NCI-H1436 treated with DMSO at 0.1 percent for 48 hours (cell line): ENCODE measurements at regions not wholly inside any gene's neighbourhood (a gene's known extent, or its start where the extent isn't known, plus 50 kb on each side); places are given as distances from the start of the nearest gene placed in this dataset.

Experiments used
- DNase-seq: peaks from one replicate; lab custom pipeline; 2025; lab: John Stamatoyannopoulos, UW

- no peak for DNase-seq
Measured at GRCh38 chr18:41540237-41540871, 414.7 kb upstream of the PIK3C3 start.

- no peak for DNase-seq
Measured at GRCh38 chr18:41538751-41539150, 416.3 kb upstream of the PIK3C3 start.

- no peak for DNase-seq
Measured at GRCh38 chr18:41537666-41538065, 417.4 kb upstream of the PIK3C3 start.

- no peak for DNase-seq
Measured at GRCh38 chr18:41532344-41533086, 422.5 kb upstream of the PIK3C3 start.

- no peak for DNase-seq
Measured at GRCh38 chr18:41530970-41531369, 424.1 kb upstream of the PIK3C3 start.

- no peak for DNase-seq
Measured at GRCh38 chr18:41529093-41529492, 425.9 kb upstream of the PIK3C3 start.

- DNase-seq: no peak
Measured at GRCh38 chr18:41526054-41526453, 429.0 kb upstream of the PIK3C3 start.

GRCh38 chr18:41524674-41525470 is 430.2 kb upstream of the PIK3C3 start:
- DNase-seq: no peak

- DNase-seq: no peak
Measured at GRCh38 chr18:41517142-41517541, 437.9 kb upstream of the PIK3C3 start.

GRCh38 chr18:41513438-41513837 is 441.6 kb upstream of the PIK3C3 start:
- DNase-seq: no peak

GRCh38 chr18:41504316-41504715 is 450.7 kb upstream of the PIK3C3 start:
- no peak for DNase-seq

- DNase-seq: peak; percentile 58
Measured at GRCh38 chr18:41501848-41502247, 453.2 kb upstream of the PIK3C3 start.

GRCh38 chr18:41499345-41499744 is 455.7 kb upstream of the PIK3C3 start:
- no peak for DNase-seq

GRCh38 chr18:41490861-41491260 is 464.2 kb upstream of the PIK3C3 start:
- no peak for DNase-seq

GRCh38 chr18:41486575-41486974 is 468.5 kb upstream of the PIK3C3 start:
- no peak for DNase-seq

- DNase-seq: no peak
Measured at GRCh38 chr18:41484069-41484468, 471.0 kb upstream of the PIK3C3 start.

GRCh38 chr18:41482501-41482900 is 472.5 kb upstream of the PIK3C3 start:
- no peak for DNase-seq

GRCh38 chr18:41466436-41467160 is 488.4 kb upstream of the PIK3C3 start:
- no peak for DNase-seq

GRCh38 chr18:41465386-41465785 is 489.6 kb upstream of the PIK3C3 start:
- no peak for DNase-seq

- DNase-seq: no peak
Measured at GRCh38 chr18:41464278-41464677, 490.8 kb upstream of the PIK3C3 start.

- DNase-seq: no peak
Measured at GRCh38 chr18:41462946-41463345, 492.1 kb upstream of the PIK3C3 start.

- no peak for DNase-seq
Measured at GRCh38 chr18:41461114-41461513, 493.9 kb upstream of the PIK3C3 start.
